K562 (cell line): ENCODE measurements at regions not wholly inside any gene's neighbourhood (a gene's known extent, or its start where the extent isn't known, plus 50 kb on each side); places are given as distances from the start of the nearest gene placed in this dataset.

Experiments
- RREB1 ChIP-seq: fragments of 250-450 bp; sonication (Bioruptor Pico); IDR thresholded peaks from 2 replicates; pipeline ENCODE4 v1.4.0; 2020
- UBTF ChIP-seq, 2 experiments: IDR thresholded peaks; 2 replicates each; pipeline ENCODE4 v1.6.1; 2012; ENCODE audit warnings: improper control_type of control experiment in 2 of 2, low read depth in 2 of 2, low read length in 2 of 2, borderline replicate concordance in 1 of 2
- ZNF512 ChIP-seq: IDR thresholded peaks from 2 replicates; pipeline ENCODE4 v1.6.1; 2016; ENCODE audit warnings: missing genetic modification characterization, missing compliant biosample characterization

GRCh38 chr7:17623546-17624185 lies 316.6 kb downstream of the SNX13 start (continued):
- TF ChIP-seq ZNF512 (tag) (no peak), RREB1 (no peak), UBTF (IDR thresholded peaks at IDR 0.05; ENCODE audit: borderline replicate concordance in 1 of 2, low read depth in 2 of 2, low read length in 2 of 2) (no peak)
